Mucosa of descending colon (tissue), 3 donors: ENCODE measurements at regions not wholly inside any gene's neighbourhood (a gene's known extent, or its start where the extent isn't known, plus 50 kb on each side); places are given as distances from the start of the nearest gene placed in this dataset.
"Not testable (repeated sequence)": the region's sequence is repeated elsewhere in the genome, so short reads cannot be mapped to it uniquely, and the experiment has no call there.

Experiments used
- ATAC-seq: fragments of 200-7000 bp; cut with Tn5 transposase; one replicate; pipeline ENCODE4 v1.9.1; 2020; ENCODE audit warnings: mild to moderate bottlenecking, moderate library complexity
- DNase-seq, 3 donors: peaks; one replicate each; pipeline ENCODE4 v3.0.0-alpha.2; 2020
- H3K36me3 ChIP-seq: fragments of 200-600 bp; one replicate; pipeline ENCODE4 v1.8.0; 2021; ENCODE audit warnings: low read depth, mild to moderate bottlenecking
- H3K4me1 ChIP-seq: fragments of 200-600 bp; one replicate; pipeline ENCODE4 v1.8.0; 2021; ENCODE audit warnings: low read depth, mild to moderate bottlenecking
- H3K4me3 ChIP-seq: fragments of 200-600 bp; one replicate; pipeline ENCODE4 v1.8.0; 2021; ENCODE audit warnings: mild to moderate bottlenecking
- H3K9me3 ChIP-seq: fragments of 200-600 bp; one replicate; pipeline ENCODE4 v1.8.0; 2021; ENCODE audit warnings: mild to moderate bottlenecking
- intact Hi-C, 2 donors: fragments of 100-400 bp; cut with DNase I in 1 of 2; cut with micrococcal nuclease in 1 of 2; formaldehyde crosslinking; loops; one replicate each; pipeline versions ENCODE4 v1.11.0 to v1.11.1; 2022; cut with DNase I, micrococcal nuclease
- TF ChIP-seq, protein P1 (sequence below): fragments of 200-600 bp; IDR thresholded peaks from one replicate; pipeline ENCODE4 v1.8.0; 2022; ENCODE audit warnings: antibody characterized with exemption, mild to moderate bottlenecking
- donor health status: DM: no; HTN: no; CAD: no; lungs with moderate emphysema.
- donor health status: DM: no; HTN: no; CAD: no.
- donor health status: DM: no; HTN: yes; CAD: no.

DNA sequence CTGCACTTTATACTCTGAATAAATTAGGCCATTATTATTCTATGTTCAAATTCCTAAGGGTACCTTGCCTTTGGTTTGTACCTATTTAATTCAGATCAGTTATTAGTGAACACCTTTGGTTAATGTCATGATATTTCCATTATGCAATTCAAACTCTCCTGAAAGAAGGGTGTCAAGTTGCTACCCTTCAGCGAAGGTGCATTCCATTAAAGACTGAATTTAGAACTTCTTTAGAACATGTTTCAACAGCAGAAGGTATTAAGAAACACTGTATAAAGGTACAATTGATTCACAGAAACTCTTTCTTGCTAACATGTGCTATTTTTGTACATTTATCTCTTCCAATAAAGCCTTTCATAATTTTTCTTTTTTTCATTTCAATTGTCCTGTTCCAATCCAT is 1545.4 kb upstream of the PCDH10 start:
- TF ChIP-seq, protein P1, sequence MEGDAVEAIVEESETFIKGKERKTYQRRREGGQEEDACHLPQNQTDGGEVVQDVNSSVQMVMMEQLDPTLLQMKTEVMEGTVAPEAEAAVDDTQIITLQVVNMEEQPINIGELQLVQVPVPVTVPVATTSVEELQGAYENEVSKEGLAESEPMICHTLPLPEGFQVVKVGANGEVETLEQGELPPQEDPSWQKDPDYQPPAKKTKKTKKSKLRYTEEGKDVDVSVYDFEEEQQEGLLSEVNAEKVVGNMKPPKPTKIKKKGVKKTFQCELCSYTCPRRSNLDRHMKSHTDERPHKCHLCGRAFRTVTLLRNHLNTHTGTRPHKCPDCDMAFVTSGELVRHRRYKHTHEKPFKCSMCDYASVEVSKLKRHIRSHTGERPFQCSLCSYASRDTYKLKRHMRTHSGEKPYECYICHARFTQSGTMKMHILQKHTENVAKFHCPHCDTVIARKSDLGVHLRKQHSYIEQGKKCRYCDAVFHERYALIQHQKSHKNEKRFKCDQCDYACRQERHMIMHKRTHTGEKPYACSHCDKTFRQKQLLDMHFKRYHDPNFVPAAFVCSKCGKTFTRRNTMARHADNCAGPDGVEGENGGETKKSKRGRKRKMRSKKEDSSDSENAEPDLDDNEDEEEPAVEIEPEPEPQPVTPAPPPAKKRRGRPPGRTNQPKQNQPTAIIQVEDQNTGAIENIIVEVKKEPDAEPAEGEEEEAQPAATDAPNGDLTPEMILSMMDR, result no peak
- DNase-seq, result no peak
- Histone ChIP-seq H3K4me3 (no peak overlapping the region), H3K4me1 (no peaks in the 10 kb centered on the region), H3K36me3 (no peaks in the 10 kb centered on the region), H3K9me3 (no peaks in the 10 kb centered on the region)
- no peak for ATAC-seq
- intact Hi-C loops, result no loop called here

DNA sequence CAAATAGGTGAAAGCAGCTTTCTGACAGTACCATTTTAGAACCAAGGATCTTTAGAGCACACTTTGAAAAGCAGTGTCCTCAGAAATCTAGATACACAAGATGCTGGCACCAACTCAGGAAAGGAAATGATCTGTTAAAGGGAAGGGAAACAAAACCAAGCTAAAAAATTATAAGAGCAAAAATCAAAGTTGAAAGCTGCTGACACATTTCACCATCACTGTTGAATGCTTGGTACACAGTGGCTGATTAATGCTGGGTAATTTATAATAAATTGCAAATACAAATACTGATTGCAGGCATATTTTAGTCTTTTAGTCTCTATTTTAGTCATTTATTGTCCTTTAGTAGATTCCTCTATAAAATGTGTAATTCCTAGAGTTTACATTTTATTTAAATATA is 1540.1 kb upstream of the PCDH10 start:
- TF ChIP-seq, protein P1, result no peak
- Histone ChIP-seq H3K4me1 (no peaks in the 10 kb centered on the region), H3K36me3 (no peaks in the 10 kb centered on the region), H3K4me3 (no peak overlapping the region), H3K9me3 (peaks cover 6% of the 10 kb centered on the region)
- DNase-seq, result no peak
- ATAC-seq, result no peak
- intact Hi-C loops, result no loop called here

DNA sequence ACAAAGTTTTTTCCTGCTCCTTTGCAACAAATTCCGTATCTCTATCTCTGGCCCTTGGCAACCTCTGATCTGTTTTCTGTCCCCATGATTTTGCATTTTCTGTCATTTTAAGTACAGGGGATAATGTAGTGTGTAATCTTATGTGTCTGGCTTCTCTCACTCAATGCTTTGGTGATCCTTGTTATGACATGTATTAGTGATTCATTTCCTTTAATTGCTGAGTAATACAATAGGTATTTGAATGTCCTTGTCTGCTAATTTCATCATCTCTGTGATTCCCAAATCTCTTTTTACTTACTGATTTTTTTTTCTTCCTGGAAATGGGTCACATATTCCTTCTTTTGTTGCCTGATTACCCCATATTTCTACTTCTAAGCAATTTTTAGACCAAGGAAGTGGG is 1538.6 kb upstream of the PCDH10 start:
- ATAC-seq, H3K4me1 ChIP-seq, H3K4me3 ChIP-seq, intact Hi-C loops, H3K9me3 ChIP-seq, H3K36me3 ChIP-seq, DNase-seq: not testable (repeated sequence)

DNA sequence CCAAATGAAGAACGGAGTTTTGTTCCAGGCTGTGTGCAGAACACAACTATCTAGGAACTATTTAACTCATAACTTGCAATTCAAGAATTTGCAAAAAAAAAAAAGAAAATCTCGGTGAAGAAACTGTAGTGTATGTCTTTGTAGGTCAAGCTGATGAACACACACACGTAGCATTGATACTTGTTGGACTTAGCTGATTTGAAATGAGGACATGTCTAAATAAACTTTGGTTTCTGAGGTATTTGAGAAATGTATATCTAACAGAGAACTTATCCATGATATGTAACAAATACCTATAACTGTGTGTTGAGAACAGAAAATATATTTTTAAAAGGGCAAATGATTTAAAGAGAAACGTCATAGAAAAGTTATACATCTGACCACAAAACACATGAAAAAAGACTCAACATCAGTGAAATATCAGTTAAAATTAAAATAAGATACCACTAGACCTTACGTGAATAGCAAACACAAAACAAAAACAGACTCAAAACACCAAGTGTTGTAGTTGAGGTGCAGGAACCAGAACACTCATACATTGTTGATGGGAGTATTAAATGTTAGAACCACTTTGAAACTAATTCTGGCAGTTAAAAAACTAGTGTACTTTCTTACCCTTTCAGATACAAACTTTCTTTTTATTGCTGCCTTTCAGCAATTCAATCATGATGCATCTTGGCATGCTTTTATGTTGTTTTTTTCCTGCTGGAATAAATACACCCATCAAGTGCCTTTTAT is 1535.8 kb upstream of the PCDH10 start:
- Histone ChIP-seq H3K4me1 (no peaks in the 10 kb centered on the region), H3K9me3 (peaks cover 6% of the 10 kb centered on the region), H3K36me3 (no peaks in the 10 kb centered on the region), H3K4me3 (no peak overlapping the region)
- DNase-seq (no peak), ATAC-seq (no peak)
- TF ChIP-seq, protein P1, result no peak
- intact Hi-C loops, result no loop called here

DNA sequence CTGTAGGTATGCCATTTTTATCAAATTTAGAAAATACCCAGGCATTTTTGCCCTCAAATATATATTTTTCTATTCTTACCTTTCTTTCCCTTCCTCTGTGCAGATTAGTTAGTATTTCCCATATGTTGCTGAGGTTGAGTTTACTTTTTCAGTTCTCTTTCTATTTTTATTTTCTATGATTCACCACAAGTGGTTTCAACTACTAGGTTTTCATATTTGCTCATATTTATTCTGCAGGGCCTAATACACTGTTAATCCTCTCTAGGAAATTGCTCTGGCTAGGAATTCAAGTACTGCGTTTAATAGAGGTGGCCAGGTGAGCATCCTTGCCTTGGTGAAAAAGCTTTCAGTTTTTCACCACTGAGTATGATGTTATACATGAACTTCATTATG is 1535.3 kb upstream of the PCDH10 start:
- ATAC-seq, result no peak
- no peak for DNase-seq
- TF ChIP-seq, protein P1, result no peak
- intact Hi-C loops, result no loop called here
- H3K4me3 ChIP-seq, result no peak overlapping the region
- H3K4me1 ChIP-seq, result no peaks in the 10 kb centered on the region
- H3K36me3 ChIP-seq, result no peaks in the 10 kb centered on the region
- peaks cover 6% of the 10 kb centered on the region for H3K9me3 ChIP-seq

DNA sequence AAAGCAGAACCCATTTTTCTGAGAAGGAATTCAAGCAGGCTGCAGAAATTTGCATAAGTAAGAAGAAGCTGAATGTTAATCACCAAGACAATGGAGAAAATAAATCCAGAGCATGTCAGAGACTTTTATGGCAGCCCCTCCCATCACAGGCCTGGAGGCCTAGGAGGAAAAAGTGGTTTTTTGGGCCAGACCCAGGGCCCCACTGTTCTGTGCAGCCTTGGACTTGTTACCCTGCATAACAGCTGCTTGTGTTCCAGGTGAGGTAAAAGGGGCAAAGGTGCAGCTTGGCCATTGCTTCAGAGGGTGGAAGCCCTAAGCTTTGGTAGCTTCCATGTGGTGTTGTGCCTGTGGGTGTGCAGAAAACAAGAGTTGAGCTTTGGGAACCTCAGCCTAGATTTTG is 1516.2 kb upstream of the PCDH10 start:
- DNase-seq, result no peak
- TF ChIP-seq, protein P1, result no peak
- ATAC-seq, result no peak
- no peaks in the 10 kb centered on the region for H3K4me1 ChIP-seq
- intact Hi-C loops, result no loop called here
- peaks cover 33% of the 10 kb centered on the region for H3K9me3 ChIP-seq
- H3K4me3 ChIP-seq, result no peak overlapping the region
- H3K36me3 ChIP-seq, result no peaks in the 10 kb centered on the region
